ENCODE measurements at regions not wholly inside any gene's neighbourhood (a gene's known extent, or its start where the extent isn't known, plus 50 kb on each side); places are given as distances from the start of the nearest gene placed in this dataset.

DNA sequence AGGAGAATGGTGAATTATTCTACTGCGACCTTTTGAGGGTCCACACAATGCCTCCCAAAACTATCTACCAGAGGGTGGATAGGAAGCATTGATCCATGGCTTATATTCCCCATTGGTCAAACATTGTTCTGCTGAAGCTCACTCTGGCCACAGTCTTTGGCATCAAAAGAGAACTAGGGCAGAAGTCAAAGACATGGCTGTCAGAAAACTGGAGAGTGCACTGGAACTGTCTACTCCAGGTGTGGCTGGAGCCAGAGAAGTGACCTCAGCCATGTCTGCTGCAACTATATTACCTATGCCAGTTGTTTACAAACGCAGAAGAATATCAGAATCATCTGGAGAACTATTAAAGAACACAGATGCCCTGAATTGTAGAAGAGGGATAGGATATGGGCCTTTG, 238.7 kb upstream of the USP25 start:
- TF ChIP-seq, protein P1, sequence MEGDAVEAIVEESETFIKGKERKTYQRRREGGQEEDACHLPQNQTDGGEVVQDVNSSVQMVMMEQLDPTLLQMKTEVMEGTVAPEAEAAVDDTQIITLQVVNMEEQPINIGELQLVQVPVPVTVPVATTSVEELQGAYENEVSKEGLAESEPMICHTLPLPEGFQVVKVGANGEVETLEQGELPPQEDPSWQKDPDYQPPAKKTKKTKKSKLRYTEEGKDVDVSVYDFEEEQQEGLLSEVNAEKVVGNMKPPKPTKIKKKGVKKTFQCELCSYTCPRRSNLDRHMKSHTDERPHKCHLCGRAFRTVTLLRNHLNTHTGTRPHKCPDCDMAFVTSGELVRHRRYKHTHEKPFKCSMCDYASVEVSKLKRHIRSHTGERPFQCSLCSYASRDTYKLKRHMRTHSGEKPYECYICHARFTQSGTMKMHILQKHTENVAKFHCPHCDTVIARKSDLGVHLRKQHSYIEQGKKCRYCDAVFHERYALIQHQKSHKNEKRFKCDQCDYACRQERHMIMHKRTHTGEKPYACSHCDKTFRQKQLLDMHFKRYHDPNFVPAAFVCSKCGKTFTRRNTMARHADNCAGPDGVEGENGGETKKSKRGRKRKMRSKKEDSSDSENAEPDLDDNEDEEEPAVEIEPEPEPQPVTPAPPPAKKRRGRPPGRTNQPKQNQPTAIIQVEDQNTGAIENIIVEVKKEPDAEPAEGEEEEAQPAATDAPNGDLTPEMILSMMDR (IDR thresholded peaks at IDR 0.05), result no peak
- TF ChIP-seq POLR2AphosphoS5 (IDR thresholded peaks at IDR 0.05), result no peak
